ENCODE measurements at regions not wholly inside any gene's neighbourhood (a gene's known extent, or its start where the extent isn't known, plus 50 kb on each side); places are given as distances from the start of the nearest gene placed in this dataset.
A peak's percentile ranks its signal among the peaks of the same experiment; 100 is the strongest.

- Histone ChIP-seq H3K36me3 (no peaks in the 10 kb centered on the region), H4K20me1 (no peaks in the 10 kb centered on the region), H3K4me2 (no peak overlapping the region), H3K4me1 (peaks cover 8% of the 10 kb centered on the region), H3K9ac (no peak overlapping the region), H3K27ac (no peak overlapping the region), H3K9me3 (peaks cover 5% of the 10 kb centered on the region; the same call in 1 of the 2 replicates), H3K27me3 (no peaks in the 10 kb centered on the region), H3K4me3 (no peak overlapping the region)
- no peak for TF ChIP-seq Cebpa-rat (IDR thresholded peaks at IDR 0.05)
Measured at GRCh38 chr15:94135486-94136147, 95.7 kb upstream of the MCTP2 start.

- Histone ChIP-seq H4K20me1 (no peaks in the 10 kb centered on the region), H3K4me2 (no peak overlapping the region)
Measured at GRCh38 chr15:94131875-94132274, 99.5 kb upstream of the MCTP2 start.

GRCh38 chr15:94130504-94130903 is 100.9 kb upstream of the MCTP2 start:
- Histone ChIP-seq H3K27ac (no peak overlapping the region), H3K4me2 (no peak overlapping the region), H3K9me3 (peaks cover 5% of the 10 kb centered on the region; the same call in 1 of the 2 replicates), H3K36me3 (no peaks in the 10 kb centered on the region), H3K4me3 (no peak overlapping the region), H3K27me3 (no peaks in the 10 kb centered on the region), H3K4me1 (peaks cover 3% of the 10 kb centered on the region), H3K9ac (no peak overlapping the region), H4K20me1 (no peaks in the 10 kb centered on the region)
- no peak for TF ChIP-seq Cebpa-rat (IDR thresholded peaks at IDR 0.05)

More at GRCh38 chr15:94131875-94132274, 99.5 kb upstream of the MCTP2 start:
- Histone ChIP-seq H3K27me3 (no peaks in the 10 kb centered on the region), H3K4me3 (no peak overlapping the region), H3K27ac (no peak overlapping the region), H3K4me1 (no peaks in the 10 kb centered on the region), H3K9ac (no peak overlapping the region), H3K9me3 (peaks cover 5% of the 10 kb centered on the region; the same call in 1 of the 2 replicates), H3K36me3 (no peaks in the 10 kb centered on the region)
- no peak for TF ChIP-seq Cebpa-rat (IDR thresholded peaks at IDR 0.05)

- peaks cover 11% of the 10 kb centered on the region for H3K4me1 ChIP-seq
- H3K9ac ChIP-seq = no peak overlapping the region
- H3K36me3 ChIP-seq = no peaks in the 10 kb centered on the region
- H3K4me3 ChIP-seq = no peak overlapping the region
- no peaks in the 10 kb centered on the region for H4K20me1 ChIP-seq
- no peak overlapping the region for H3K4me2 ChIP-seq
- no peaks in the 10 kb centered on the region for H3K9me3 ChIP-seq
- H3K27ac ChIP-seq = no peak overlapping the region
- H3K27me3 ChIP-seq = no peaks in the 10 kb centered on the region
- TF ChIP-seq Cebpa-rat (IDR thresholded peaks at IDR 0.05) = no peak
Measured at GRCh38 chr15:94127006-94127405, 104.4 kb upstream of the MCTP2 start.

- Histone ChIP-seq H3K4me1 (peaks cover 11% of the 10 kb centered on the region), H3K27ac (no peak overlapping the region), H3K27me3 (no peaks in the 10 kb centered on the region), H4K20me1 (no peaks in the 10 kb centered on the region), H3K9me3 (no peaks in the 10 kb centered on the region), H3K4me3 (no peak overlapping the region), H3K36me3 (no peaks in the 10 kb centered on the region), H3K4me2 (peak overlapping the region; percentile 48), H3K9ac (no peak overlapping the region)
- no peak for TF ChIP-seq Cebpa-rat (IDR thresholded peaks at IDR 0.05)
Measured at GRCh38 chr15:94125698-94126097, 105.7 kb upstream of the MCTP2 start.

- Histone ChIP-seq H4K20me1 (no peaks in the 10 kb centered on the region), H3K4me2 (peak overlapping the region; percentile 48), H3K9ac (no peak overlapping the region), H3K36me3 (no peaks in the 10 kb centered on the region), H3K27me3 (no peaks in the 10 kb centered on the region), H3K4me1 (peaks cover 13% of the 10 kb centered on the region), H3K4me3 (no peak overlapping the region), H3K9me3 (no peaks in the 10 kb centered on the region), H3K27ac (no peak overlapping the region)
- TF ChIP-seq Cebpa-rat (IDR thresholded peaks at IDR 0.05) = no peak
Measured at GRCh38 chr15:94125156-94125555, 106.2 kb upstream of the MCTP2 start.

- no peak overlapping the region for H3K4me2 ChIP-seq
- no peak overlapping the region for H3K4me3 ChIP-seq
- no peak overlapping the region for H3K9ac ChIP-seq
- TF ChIP-seq Cebpa-rat (IDR thresholded peaks at IDR 0.05) = no peak
- no peaks in the 10 kb centered on the region for H3K9me3 ChIP-seq
- H4K20me1 ChIP-seq = no peaks in the 10 kb centered on the region
- H3K36me3 ChIP-seq = no peaks in the 10 kb centered on the region
- no peak overlapping the region for H3K27ac ChIP-seq
- no peaks in the 10 kb centered on the region for H3K27me3 ChIP-seq
- peaks cover 18% of the 10 kb centered on the region for H3K4me1 ChIP-seq
Measured at GRCh38 chr15:94122516-94122915, 108.8 kb upstream of the MCTP2 start.

GRCh38 chr15:94119923-94120775 is 111.2 kb upstream of the MCTP2 start:
- Histone ChIP-seq H3K4me2 (no peak overlapping the region), H3K27me3 (no peaks in the 10 kb centered on the region), H3K4me1 (peaks cover 12% of the 10 kb centered on the region), H4K20me1 (no peaks in the 10 kb centered on the region), H3K4me3 (no peak overlapping the region), H3K36me3 (no peaks in the 10 kb centered on the region), H3K9ac (no peak overlapping the region), H3K27ac (peak overlapping the region; percentile 12; the same call in 1 of the 2 replicates), H3K9me3 (no peaks in the 10 kb centered on the region)
- no peak for TF ChIP-seq Cebpa-rat (IDR thresholded peaks at IDR 0.05)

- no peak for TF ChIP-seq Cebpa-rat (IDR thresholded peaks at IDR 0.05)
- H3K27me3 ChIP-seq = no peaks in the 10 kb centered on the region
- H3K27ac ChIP-seq = no peak overlapping the region
- H3K4me3 ChIP-seq = no peak overlapping the region
- no peak overlapping the region for H3K9ac ChIP-seq
- H3K4me2 ChIP-seq = no peak overlapping the region
- H4K20me1 ChIP-seq = no peaks in the 10 kb centered on the region
- H3K36me3 ChIP-seq = no peaks in the 10 kb centered on the region
- 0 out of 2 replicates have a peak, but pooled peaks cover 6% of the 10 kb centered on the region for H3K4me1 ChIP-seq
- H3K9me3 ChIP-seq = no peaks in the 10 kb centered on the region
Measured at GRCh38 chr15:94119298-94119811, 112.0 kb upstream of the MCTP2 start.
